Sigmoid colon (tissue), 4 donors: ENCODE measurements at regions not wholly inside any gene's neighbourhood (a gene's known extent, or its start where the extent isn't known, plus 50 kb on each side); places are given as distances from the start of the nearest gene placed in this dataset.

Experiments
- CTCF ChIP-seq, 4 experiments: fragments of 450-650 bp in 3 of 4; fragments of 200-600 bp in 1 of 4; IDR thresholded peaks; one replicate each; pipeline ENCODE4 v1.5.1; 2016 to 2019; ENCODE audit warnings: antibody characterized with exemption in 4 of 4, mild to moderate bottlenecking in 3 of 4, moderate library complexity in 2 of 4
- POLR2A ChIP-seq, 2 donors: fragments of 450-650 bp; IDR thresholded peaks; one replicate each; pipeline ENCODE4 v1.6.1; 2016; ENCODE audit warnings: antibody characterized with exemption in 2 of 2, mild to moderate bottlenecking in 2 of 2, moderate library complexity in 2 of 2
- POLR2AphosphoS5 ChIP-seq, 4 donors: sonication (generic); formaldehyde crosslinking; IDR thresholded peaks; one replicate each; pipeline ENCODE4 v1.6.1; 2017; ENCODE audit warnings: antibody characterized with exemption in 4 of 4

GRCh38 chr2:121132054-121132761, 152.8 kb downstream of the TFCP2L1 start:
- TF ChIP-seq CTCF (IDR thresholded peaks at IDR 0.05): no peak
- TF ChIP-seq POLR2A (IDR thresholded peaks at IDR 0.05): no peak
- no peak for TF ChIP-seq POLR2AphosphoS5 (IDR thresholded peaks at IDR 0.05)
